Tibial nerve (tissue), 4 donors: ENCODE measurements at regions not wholly inside any gene's neighbourhood (a gene's known extent, or its start where the extent isn't known, plus 50 kb on each side); places are given as distances from the start of the nearest gene placed in this dataset.
"Not testable (repeated sequence)": the region's sequence is repeated elsewhere in the genome, so short reads cannot be mapped to it uniquely, and the experiment has no call there.

Experiments
- CTCF ChIP-seq, 5 experiments: fragments of 200-600 bp in 3 of 5; fragments of 450-650 bp in 2 of 5; sonication (generic) in 3 of 5; IDR thresholded peaks; one replicate each; pipeline ENCODE4 v1.5.1; 2016 to 2019; ENCODE audit warnings: antibody characterized with exemption in 5 of 5, mild to moderate bottlenecking in 3 of 5, moderate library complexity in 2 of 5
- EP300 ChIP-seq, 2 donors: sonication (generic); formaldehyde crosslinking; IDR thresholded peaks; one replicate each; pipeline ENCODE4 v1.6.1; 2017; ENCODE audit warnings: antibody characterized with exemption in 2 of 2, mild to moderate bottlenecking in 1 of 2
- POLR2A ChIP-seq, 2 donors: fragments of 450-650 bp; IDR thresholded peaks; one replicate each; pipeline ENCODE4 v1.6.1; 2017; ENCODE audit warnings: antibody characterized with exemption in 2 of 2, mild to moderate bottlenecking in 2 of 2, moderate library complexity in 2 of 2

GRCh38 chr14:71567499-71568133, 364.6 kb upstream of the RGS6 start:
- TF ChIP-seq POLR2A, CTCF, EP300 (IDR thresholded peaks at IDR 0.05): not testable (repeated sequence)
